ENCODE measurements at regions not wholly inside any gene's neighbourhood (a gene's known extent, or its start where the extent isn't known, plus 50 kb on each side); places are given as distances from the start of the nearest gene placed in this dataset.

DNA sequence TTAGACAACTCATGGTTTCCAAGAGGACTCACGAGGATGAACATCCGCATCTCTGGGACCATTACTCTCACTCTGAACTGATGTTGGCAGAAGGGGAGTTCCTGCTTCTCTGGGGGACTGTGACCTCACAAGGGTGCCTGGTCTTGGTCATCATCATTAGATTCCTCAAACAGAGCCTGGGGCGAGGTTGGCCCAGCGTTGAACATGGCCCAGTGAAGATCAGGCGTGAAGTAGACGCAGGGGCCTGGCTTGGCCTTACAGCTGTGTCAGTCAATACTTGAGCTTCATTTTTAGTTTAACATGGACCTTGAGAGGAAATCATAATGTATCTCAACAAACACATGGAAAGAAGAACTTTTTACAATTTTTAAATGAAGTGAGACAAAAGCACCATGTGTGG is 617.1 kb downstream of the BRD1 start:
- in situ Hi-C loops (cut with HindIII; ENCODE audit: extremely low pct_ligation_motif_present, low pct_unique_long_range_greater_than_20kb), result no loop called here

More for the DNA sequence above, 617.1 kb downstream of the BRD1 start:
- ChIA-PET CTCF (ENCODE audit: low intra/inter-chr PET ratio, low total read pairs) (no interaction called here), POLR2A (no interaction called here)
- FAIRE-seq, result no peak
- TF ChIP-seq ZSCAN9 (CRISPR knock-in tag; IDR thresholded peaks at IDR 0.05; ENCODE audit: borderline replicate concordance) (no peak), ZNF552 (CRISPR knock-in tag; IDR thresholded peaks at IDR 0.05; ENCODE audit: borderline replicate concordance) (no peak), SIX1 (CRISPR knock-in tag; IDR thresholded peaks at IDR 0.05; ENCODE audit: borderline replicate concordance) (no peak), ZNF431 (CRISPR knock-in tag; IDR thresholded peaks at IDR 0.05; ENCODE audit: borderline replicate concordance, low read depth) (no peak), NR2F1 (CRISPR knock-in tag; IDR thresholded peaks at IDR 0.05) (no peak), NFKBIZ (CRISPR knock-in tag; IDR thresholded peaks at IDR 0.05) (no peak), MED8 (CRISPR knock-in tag; IDR thresholded peaks at IDR 0.05; ENCODE audit: insufficient replicate concordance) (no peak), ZNF746 (CRISPR knock-in tag; IDR thresholded peaks at IDR 0.05) (no peak), JARID2 (CRISPR knock-in tag; IDR thresholded peaks at IDR 0.05; ENCODE audit: insufficient replicate concordance) (no peak), ZNF652 (CRISPR knock-in tag; IDR thresholded peaks at IDR 0.05; ENCODE audit: borderline replicate concordance, low read depth) (no peak), ZZZ3 (CRISPR knock-in tag; IDR thresholded peaks at IDR 0.05; ENCODE audit: borderline replicate concordance) (no peak), ZNF720 (CRISPR knock-in tag; IDR thresholded peaks at IDR 0.05) (no peak), ZNF569 (CRISPR knock-in tag; IDR thresholded peaks at IDR 0.05; ENCODE audit: borderline replicate concordance) (no peak), ZNF777 (CRISPR knock-in tag; IDR thresholded peaks at IDR 0.05) (no peak), ZNF383 (CRISPR knock-in tag; IDR thresholded peaks at IDR 0.05; ENCODE audit: borderline replicate concordance) (no peak), GPN1 (CRISPR knock-in tag; IDR thresholded peaks at IDR 0.05; ENCODE audit: borderline replicate concordance) (no peak), ZNF839 (CRISPR knock-in tag; IDR thresholded peaks at IDR 0.05; ENCODE audit: borderline replicate concordance) (no peak)
- TF ChIP-seq, protein P1, sequence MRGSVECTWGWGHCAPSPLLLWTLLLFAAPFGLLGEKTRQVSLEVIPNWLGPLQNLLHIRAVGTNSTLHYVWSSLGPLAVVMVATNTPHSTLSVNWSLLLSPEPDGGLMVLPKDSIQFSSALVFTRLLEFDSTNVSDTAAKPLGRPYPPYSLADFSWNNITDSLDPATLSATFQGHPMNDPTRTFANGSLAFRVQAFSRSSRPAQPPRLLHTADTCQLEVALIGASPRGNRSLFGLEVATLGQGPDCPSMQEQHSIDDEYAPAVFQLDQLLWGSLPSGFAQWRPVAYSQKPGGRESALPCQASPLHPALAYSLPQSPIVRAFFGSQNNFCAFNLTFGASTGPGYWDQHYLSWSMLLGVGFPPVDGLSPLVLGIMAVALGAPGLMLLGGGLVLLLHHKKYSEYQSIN (CRISPR knock-in tag; IDR thresholded peaks at IDR 0.05; ENCODE audit: borderline replicate concordance), result no peak
- TF ChIP-seq, protein P2, sequence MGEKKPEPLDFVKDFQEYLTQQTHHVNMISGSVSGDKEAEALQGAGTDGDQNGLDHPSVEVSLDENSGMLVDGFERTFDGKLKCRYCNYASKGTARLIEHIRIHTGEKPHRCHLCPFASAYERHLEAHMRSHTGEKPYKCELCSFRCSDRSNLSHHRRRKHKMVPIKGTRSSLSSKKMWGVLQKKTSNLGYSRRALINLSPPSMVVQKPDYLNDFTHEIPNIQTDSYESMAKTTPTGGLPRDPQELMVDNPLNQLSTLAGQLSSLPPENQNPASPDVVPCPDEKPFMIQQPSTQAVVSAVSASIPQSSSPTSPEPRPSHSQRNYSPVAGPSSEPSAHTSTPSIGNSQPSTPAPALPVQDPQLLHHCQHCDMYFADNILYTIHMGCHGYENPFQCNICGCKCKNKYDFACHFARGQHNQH (CRISPR knock-in tag; IDR thresholded peaks at IDR 0.05), result no peak
- TF ChIP-seq, protein P3, sequence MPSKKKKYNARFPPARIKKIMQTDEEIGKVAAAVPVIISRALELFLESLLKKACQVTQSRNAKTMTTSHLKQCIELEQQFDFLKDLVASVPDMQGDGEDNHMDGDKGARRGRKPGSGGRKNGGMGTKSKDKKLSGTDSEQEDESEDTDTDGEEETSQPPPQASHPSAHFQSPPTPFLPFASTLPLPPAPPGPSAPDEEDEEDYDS (CRISPR knock-in tag; IDR thresholded peaks at IDR 0.05), result no peak
- H3K9ac ChIP-seq (ENCODE audit: insufficient read depth, low read depth, low read length), result no peak overlapping the region
- no peak for ATAC-seq
- no TSS peak for BruUV-seq (replicated peaks)
- H3K4me1 ChIP-seq (ENCODE audit: insufficient read depth, low read length), result peaks cover 17% of the 10 kb centered on the region
- H3K36me3 ChIP-seq (replicated peaks in 1 of 2; ENCODE audit: control insufficient read depth in 1 of 2, insufficient read depth in 2 of 2, low read length in 2 of 2), result no peaks in the 10 kb centered on the region
- H2AFZ ChIP-seq (ENCODE audit: low read length), result no peak overlapping the region
- H4K20me1 ChIP-seq (ENCODE audit: insufficient read depth, low read length), result no peaks in the 10 kb centered on the region
- WGBS (ENCODE audit: low lambda C conversion rate), result 97% methylated on average over 6 of the region's 6 CpGs
- DNase-seq (ENCODE audit: low spot score), result no peak
- peaks cover 0 to 2% of the 10 kb centered on the region in 2 experiments; a peak in 1 of 5 replicates for H3K27me3 ChIP-seq (ENCODE audit: control insufficient read depth in 1 of 2, insufficient read depth in 2 of 2, low read length in 2 of 2)
- H3K4me2 ChIP-seq (ENCODE audit: low read depth, low read length), result no peak overlapping the region
- H3K4me3 ChIP-seq (replicated peaks in 1 of 3; ENCODE audit: insufficient read depth in 1 of 3, low read depth in 2 of 3, low read length in 3 of 3), result no peak overlapping the region
- H3K79me2 ChIP-seq (ENCODE audit: insufficient read depth, low read length), result no peaks in the 10 kb centered on the region
- H3K27ac ChIP-seq (ENCODE audit: extremely low read length, insufficient read depth, low read length), result no peak overlapping the region
- intact Hi-C loops (cut with micrococcal nuclease; ENCODE audit: unreplicated experiment), result no loop called here
- no peaks in the 10 kb centered on the region for H3K9me3 ChIP-seq (ENCODE audit: low read length)

Measured in HepG2 (cell line).